HG02642 (cell line): ENCODE measurements at regions not wholly inside any gene's neighbourhood (a gene's known extent, or its start where the extent isn't known, plus 50 kb on each side); places are given as distances from the start of the nearest gene placed in this dataset.

Experiments
- ATAC-seq: cut with Tn5 transposase; IDR thresholded peaks from one replicate; pipeline ENCODE4 v1.9.1; 2021; ENCODE audit warnings: mild to moderate bottlenecking; ENCODE audit not compliant: unreplicated experiment, poor library complexity

- ATAC-seq, result no peak
Measured at GRCh38 chr3:25114532-25114931, 313.5 kb upstream of the RARB start.

- no peak for ATAC-seq
Measured at GRCh38 chr3:25117005-25117593, 311.0 kb upstream of the RARB start.

DNA sequence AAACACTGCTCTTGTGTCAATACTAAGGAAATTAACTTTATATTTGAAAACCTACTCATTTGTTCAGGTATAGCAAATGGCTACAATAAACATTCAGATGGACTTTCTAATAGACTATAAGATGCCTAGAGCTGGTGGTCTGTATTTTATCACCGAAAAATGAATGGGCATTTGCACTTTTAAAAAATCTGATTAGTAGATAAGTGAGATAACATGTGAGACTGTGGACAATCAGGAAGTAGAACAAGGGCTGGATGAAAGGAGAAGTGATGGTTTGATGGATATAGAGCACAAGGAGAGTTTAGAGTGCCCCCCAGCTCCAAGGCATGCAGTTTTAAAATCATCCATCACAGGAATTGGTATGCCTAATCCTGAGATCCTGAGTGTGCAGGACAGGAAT is 308.4 kb upstream of the RARB start:
- ATAC-seq, result no peak

DNA sequence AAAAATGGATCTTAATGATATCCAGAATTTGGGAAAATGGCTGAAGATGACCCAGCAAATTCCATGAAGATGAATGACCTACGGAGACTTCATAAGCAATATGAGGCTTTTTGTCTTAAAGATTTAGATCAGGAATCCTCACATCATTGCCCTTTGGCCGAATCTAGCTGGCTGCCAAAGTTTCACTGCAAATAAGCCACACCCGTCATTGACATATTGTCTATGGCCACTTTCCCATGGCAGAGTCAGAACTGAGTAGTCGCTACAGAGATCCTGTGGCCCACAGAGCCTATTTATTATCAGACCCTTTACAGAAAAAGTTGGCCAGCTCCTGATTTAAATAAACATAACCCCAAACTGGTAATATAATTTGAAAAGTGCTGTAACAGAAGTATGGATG is 307.4 kb upstream of the RARB start:
- no peak for ATAC-seq

- no peak for ATAC-seq
Measured at GRCh38 chr3:25125201-25125600, 302.9 kb upstream of the RARB start.

GRCh38 chr3:25128735-25129134 is 299.3 kb upstream of the RARB start:
- ATAC-seq, result no peak

DNA sequence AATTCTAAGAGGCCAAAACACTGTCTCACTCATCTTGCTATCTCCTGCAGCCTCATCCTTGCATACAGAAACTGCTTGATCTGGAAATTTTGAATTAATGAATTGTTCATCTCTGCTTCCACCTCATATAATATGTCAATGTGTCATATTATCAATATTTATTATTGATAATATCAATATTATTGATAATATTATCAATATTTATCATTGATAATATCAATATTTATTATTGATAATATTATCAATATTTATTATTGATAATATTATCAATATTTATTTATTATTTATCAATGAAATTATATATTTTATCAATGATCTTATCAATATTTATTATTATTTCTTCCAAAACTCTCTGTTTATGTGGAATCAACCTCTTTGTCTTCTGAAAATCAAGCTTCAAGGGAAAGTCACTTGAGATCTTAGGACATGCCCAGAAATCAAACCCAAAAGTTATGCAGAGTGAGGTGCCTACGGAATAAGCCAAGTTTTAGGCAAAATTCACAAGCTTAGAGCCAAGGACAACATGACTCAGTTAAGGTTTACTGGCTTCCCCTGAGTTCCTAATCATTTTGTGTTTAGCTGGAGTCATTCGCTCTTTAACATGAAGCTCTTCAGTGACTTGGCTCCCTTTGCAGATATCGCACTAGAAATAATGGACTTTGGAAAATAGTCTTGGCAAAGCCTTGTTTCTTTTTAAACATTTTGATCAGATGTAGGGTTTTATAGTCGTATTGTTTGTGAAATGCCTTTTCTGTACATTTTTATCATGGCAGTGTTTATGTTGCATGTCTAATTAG is 297.1 kb upstream of the RARB start:
- no peak for ATAC-seq

- no peak for ATAC-seq
Measured at GRCh38 chr3:25133588-25133987, 294.5 kb upstream of the RARB start.

- ATAC-seq, result no peak
Measured at GRCh38 chr3:25137606-25138005, 290.5 kb upstream of the RARB start.

- no peak for ATAC-seq
Measured at GRCh38 chr3:25139267-25139666, 288.8 kb upstream of the RARB start.

GRCh38 chr3:25142609-25143355 is 285.3 kb upstream of the RARB start:
- ATAC-seq, result no peak

DNA sequence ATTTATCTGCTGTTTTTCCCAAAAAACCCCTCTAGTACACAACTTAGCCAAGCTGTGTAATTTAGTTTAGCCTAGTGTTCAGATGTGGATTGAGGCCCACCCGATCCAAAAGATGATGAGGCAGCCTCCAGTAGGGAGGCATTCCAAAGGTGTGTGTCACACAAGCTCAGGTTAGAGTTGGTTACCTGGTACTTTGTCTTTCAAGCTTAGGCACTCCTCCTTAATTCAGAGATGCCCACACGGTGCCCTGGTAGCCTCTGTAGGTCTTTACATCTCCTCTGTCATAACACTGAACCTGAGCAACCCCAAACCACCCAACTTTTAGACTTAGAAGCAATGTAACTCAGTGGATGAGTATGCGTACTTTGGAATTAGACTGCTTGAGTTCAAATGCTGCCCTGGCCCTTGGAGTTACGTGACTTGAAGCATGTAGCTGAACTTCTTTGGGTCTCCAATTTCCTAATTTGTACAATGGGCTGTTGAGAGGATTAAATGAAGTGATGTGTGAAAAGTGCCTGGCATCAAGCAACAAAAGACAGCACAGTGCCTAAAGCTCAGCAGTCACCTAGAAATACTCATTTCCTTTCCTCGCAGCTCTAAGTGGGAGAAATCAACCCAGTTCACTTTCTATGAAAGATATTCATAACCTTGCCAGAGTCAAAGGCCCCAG is 284.6 kb upstream of the RARB start:
- ATAC-seq, result no peak

GRCh38 chr3:25144430-25144829 is 283.6 kb upstream of the RARB start:
- no peak for ATAC-seq

GRCh38 chr3:25145176-25145575 is 282.9 kb upstream of the RARB start:
- no peak for ATAC-seq

- ATAC-seq, result no peak
Measured at GRCh38 chr3:25150199-25150598, 277.9 kb upstream of the RARB start.

DNA sequence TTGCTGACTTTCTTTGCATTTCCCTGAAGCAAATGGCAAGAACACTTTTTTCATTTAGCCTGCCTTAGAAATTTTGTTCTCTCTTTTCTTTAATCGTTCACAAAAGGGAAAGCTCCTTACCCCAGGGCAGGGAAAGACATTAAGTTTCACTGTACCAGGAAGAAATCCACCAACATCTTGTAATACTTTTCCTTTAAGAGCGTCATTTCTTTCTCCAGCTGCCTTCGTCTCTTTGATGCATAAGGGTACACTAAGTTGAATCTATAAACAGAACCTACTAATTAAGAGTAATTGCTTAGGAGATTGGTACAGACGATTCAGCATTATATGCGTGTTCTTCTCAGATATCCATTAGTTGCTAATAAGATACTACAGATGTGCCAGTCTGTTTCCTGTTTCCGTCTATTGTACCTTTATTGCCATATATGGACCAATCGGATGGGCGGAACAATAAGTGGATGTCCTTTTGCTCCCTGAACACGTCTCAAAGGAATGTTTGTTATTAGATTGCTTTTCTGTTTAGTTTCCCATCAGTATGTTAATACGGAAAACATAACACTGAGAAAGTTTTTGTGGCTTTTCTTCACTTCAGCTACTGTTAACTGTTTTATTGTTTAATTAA is 276.7 kb upstream of the RARB start:
- ATAC-seq, result no peak

GRCh38 chr3:25151903-25152295 is 276.2 kb upstream of the RARB start:
- no peak for ATAC-seq

DNA sequence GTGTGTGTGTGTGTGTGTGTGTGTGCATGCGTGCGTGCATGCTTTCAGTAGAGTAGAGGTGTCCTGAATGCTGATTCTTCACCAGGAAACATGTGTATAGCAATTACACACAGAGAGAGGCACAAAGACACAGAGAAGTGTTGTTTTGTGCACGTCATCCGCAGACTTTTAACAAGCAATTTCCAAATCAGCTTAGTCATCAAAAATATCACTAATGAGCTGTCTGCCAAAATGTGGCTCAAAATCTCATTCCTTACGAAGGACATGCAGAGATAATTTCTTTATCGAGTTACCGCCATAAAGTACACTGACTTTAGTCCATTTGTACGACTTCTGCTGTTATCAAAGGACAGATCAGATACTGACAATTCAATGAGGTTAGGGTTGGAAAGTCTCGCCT is 274.9 kb upstream of the RARB start:
- no peak for ATAC-seq

- ATAC-seq, result no peak
Measured at GRCh38 chr3:25153561-25153960, 274.5 kb upstream of the RARB start.

GRCh38 chr3:25155652-25156471 is 272.2 kb upstream of the RARB start:
- no peak for ATAC-seq
